GM12873 (cell line): ENCODE measurements at regions not wholly inside any gene's neighbourhood (a gene's known extent, or its start where the extent isn't known, plus 50 kb on each side); places are given as distances from the start of the nearest gene placed in this dataset.

Source experiments
- TF ChIP-seq, protein P1 (sequence below): IDR thresholded peaks from 2 replicates; pipeline ENCODE4 v1.5.1; 2012; ENCODE audit warnings: low read depth, mild to moderate bottlenecking, moderate library complexity, low read length, control low read depth; ENCODE audit not compliant: insufficient read depth; ENCODE audit errors: missing control alignments

DNA sequence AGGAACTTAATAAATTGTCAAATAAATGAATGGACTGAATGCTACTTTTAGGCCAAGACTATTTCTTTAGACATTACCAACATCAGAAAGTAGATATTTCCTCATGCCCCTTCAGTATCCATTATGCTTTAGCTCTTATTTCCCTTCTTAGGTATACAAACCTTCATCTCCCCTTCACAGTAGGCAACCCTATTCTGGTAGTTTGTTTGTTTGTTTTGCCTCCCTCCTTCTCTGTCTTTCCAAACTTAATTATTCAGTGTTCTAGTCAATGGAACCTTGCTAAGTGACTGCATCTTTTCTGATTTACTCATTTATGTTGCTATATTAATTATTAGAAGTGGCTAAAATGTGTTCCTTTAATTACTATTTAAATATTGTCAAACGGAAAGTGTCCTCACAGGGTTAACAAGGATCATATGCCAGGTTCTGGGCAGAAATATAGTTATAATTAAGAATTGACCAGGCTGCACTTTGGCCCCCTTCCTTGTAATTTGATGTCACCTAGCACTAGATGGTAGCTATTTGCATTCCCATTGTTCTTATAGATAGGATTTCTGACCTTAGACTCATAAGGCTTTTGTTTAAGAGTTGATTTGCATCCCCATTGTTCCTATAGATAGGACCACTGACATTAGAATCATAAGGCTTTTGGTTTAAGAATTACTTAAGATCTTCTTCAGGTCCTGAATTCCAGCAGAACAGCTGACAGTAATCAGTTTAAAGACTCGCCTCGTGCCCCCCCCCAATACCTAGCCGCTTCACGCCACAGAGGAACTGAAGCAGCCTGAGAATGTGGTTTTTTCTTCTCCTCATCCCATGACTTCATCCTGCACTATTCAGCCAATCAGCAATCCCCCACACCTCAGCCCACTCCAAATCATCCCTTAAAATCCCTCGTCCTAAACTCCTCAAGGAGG, 84.4 kb upstream of the NUDT12 start:
- TF ChIP-seq, protein P1, sequence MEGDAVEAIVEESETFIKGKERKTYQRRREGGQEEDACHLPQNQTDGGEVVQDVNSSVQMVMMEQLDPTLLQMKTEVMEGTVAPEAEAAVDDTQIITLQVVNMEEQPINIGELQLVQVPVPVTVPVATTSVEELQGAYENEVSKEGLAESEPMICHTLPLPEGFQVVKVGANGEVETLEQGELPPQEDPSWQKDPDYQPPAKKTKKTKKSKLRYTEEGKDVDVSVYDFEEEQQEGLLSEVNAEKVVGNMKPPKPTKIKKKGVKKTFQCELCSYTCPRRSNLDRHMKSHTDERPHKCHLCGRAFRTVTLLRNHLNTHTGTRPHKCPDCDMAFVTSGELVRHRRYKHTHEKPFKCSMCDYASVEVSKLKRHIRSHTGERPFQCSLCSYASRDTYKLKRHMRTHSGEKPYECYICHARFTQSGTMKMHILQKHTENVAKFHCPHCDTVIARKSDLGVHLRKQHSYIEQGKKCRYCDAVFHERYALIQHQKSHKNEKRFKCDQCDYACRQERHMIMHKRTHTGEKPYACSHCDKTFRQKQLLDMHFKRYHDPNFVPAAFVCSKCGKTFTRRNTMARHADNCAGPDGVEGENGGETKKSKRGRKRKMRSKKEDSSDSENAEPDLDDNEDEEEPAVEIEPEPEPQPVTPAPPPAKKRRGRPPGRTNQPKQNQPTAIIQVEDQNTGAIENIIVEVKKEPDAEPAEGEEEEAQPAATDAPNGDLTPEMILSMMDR, result no peak

DNA sequence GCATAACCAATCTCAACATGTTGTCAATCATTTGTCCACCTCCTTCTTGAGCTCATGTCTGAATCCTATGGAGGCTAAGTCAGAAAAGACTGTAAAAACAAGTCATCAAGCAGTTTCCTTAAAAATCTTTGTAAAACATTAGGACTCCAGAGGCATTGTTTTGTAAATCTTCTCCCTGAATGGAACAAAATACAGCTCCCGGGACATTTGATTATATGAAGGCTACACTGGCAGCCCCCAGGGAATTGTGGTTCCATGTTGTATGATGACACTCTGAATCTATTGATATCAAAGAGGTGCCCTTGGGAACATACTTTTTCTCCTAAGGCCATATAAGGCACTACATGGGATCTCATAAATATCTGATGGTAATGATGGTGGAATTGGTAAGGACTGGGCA, 83.2 kb upstream of the NUDT12 start:
- TF ChIP-seq, protein P1, result no peak

DNA sequence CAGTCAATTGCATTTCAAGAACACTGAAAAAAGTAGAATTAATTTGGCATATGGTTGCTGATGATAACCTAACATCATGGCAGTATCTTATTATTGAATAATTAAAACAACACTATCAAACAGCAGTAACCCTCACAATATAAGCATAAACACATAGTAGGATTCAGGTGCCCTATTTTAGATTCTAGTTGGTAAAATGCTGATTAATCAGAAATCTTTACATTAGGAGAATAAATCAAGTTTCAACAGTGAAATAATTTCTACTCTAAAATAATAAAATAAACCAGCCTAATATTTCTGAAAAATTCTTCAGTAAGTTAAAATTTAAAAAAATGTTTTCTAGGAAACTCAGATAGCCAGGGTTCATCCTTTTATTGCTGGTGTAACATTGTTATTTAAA, 76.4 kb upstream of the NUDT12 start:
- TF ChIP-seq, protein P1, result no peak

DNA sequence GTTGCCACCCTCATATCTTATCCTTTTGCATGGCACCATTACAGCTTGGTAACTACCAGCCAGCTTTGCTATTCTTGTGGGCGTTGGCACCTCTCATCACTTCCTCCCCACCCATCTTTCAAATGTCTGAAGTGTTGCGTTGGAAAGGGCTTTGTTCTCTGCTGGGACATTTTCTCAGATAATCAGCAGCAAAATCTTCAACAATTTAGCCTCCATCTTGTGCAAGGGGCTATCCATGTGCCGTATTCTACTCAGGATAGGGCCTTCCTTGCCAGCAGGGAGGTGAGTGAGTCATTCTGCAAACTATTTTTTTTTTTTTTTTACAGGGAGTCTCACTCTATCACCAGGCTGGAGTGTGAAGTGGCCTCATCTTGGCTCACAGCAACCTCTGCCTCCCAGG, 62.1 kb upstream of the NUDT12 start:
- TF ChIP-seq, protein P1, result no peak

DNA sequence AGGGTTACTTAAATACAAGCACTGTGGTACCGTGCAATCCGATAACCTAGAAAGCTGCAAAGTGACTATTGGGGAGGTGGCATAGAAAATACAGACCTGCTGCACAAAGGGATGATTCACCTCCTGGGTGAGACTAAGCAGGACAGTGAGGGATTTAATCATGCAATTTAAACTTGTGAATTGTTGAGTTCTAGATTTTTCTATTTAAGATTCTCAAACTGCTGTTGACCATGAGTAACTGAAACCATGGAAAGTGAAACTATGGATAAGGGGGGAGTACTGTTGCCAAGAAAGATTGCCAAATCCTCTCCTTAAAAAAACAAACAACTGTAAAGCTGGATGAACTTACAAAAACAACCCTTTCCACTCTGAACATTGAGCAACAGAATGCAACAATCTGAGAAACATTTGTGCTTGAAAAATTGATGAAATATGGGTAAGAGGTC, 61.5 kb upstream of the NUDT12 start:
- TF ChIP-seq, protein P1, result no peak

DNA sequence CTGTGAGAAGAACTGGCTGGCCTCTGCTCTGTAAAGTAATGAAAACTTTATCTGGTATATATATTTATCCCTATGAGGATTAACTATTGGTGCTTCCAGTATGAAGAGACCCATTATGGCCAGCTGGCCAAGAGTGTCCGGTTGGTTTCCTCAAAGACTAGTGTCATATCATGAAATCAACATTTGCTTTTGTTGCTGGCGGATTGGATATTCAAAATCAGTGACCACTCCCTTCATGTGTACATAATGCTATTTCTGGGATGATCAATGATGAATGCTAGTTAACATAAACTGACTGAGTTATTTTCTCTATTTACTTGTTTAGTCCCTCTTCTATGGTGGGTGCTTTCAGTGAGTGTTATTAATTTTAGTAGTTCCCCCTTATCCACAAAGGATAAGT, 60.8 kb upstream of the NUDT12 start:
- TF ChIP-seq, protein P1, result no peak

DNA sequence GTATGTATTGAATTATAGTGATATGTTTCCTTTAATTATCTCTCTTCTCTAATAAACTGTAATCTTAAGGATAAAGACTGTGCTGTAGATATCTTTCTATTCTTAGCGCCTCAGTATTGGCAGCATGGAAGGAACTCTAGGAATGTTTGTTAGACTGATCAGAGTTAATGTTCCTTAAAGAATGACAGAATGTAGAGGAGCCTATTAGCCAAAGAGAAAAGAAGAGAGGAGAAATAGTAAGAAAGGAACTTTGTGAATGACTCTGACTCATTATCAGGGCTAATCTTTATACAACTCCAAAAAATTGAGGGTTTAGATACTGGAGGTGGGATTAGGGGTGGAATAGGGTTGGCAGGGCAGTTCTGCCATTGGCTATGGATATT, 59.0 kb upstream of the NUDT12 start:
- TF ChIP-seq, protein P1, result no peak
